ENCODE measurements at regions not wholly inside any gene's neighbourhood (a gene's known extent, or its start where the extent isn't known, plus 50 kb on each side); places are given as distances from the start of the nearest gene placed in this dataset.
"Not testable (repeated sequence)": the region's sequence is repeated elsewhere in the genome, so short reads cannot be mapped to it uniquely, and the experiment has no call there.

DNA sequence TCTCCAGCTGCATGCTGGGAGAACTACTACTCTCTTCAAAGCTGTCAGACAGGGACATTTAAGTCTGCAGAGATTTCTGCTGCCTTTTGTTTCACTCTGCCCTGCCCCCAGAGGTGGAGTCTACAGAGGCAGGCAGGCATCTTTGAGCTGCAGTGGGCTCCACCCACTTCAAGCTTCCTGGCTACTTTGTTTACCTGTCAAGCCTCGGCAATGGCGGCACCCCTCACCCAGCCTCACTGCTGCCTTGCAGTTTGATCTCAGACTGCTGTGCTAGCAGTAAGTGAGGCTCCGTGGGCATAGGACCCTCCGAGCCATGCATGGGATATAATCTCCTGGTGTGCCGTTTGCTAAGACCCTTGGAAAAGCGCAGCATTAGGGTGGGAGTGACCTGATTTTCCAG lies 61.7 kb downstream of the DMRTA1 start:
- not testable (repeated sequence) for H3K27ac ChIP-seq

DNA sequence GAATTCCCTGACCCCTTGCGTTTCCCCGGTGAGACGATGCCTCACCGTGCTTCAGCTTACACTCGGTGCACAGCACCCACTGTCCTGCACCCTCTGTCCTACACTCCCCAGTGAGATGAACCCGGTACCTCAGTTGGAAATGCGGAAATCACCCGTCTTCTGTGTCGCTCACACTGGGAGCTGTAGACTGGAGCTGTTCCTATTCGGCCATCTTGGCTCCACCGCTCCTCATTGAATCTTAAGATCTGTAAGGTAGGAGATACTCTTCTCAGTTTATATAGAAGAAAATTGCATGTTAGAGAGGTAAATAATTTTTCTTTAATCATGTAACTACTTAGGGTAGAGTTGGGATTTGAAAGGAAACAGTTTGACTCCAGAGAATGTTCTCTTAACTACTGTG lies 62.2 kb downstream of the DMRTA1 start:
- TF ChIP-seq, protein P1, sequence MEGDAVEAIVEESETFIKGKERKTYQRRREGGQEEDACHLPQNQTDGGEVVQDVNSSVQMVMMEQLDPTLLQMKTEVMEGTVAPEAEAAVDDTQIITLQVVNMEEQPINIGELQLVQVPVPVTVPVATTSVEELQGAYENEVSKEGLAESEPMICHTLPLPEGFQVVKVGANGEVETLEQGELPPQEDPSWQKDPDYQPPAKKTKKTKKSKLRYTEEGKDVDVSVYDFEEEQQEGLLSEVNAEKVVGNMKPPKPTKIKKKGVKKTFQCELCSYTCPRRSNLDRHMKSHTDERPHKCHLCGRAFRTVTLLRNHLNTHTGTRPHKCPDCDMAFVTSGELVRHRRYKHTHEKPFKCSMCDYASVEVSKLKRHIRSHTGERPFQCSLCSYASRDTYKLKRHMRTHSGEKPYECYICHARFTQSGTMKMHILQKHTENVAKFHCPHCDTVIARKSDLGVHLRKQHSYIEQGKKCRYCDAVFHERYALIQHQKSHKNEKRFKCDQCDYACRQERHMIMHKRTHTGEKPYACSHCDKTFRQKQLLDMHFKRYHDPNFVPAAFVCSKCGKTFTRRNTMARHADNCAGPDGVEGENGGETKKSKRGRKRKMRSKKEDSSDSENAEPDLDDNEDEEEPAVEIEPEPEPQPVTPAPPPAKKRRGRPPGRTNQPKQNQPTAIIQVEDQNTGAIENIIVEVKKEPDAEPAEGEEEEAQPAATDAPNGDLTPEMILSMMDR (conservative IDR thresholded peaks at IDR 0.05) = no peak
- no peak overlapping the region for H3K27ac ChIP-seq

DNA sequence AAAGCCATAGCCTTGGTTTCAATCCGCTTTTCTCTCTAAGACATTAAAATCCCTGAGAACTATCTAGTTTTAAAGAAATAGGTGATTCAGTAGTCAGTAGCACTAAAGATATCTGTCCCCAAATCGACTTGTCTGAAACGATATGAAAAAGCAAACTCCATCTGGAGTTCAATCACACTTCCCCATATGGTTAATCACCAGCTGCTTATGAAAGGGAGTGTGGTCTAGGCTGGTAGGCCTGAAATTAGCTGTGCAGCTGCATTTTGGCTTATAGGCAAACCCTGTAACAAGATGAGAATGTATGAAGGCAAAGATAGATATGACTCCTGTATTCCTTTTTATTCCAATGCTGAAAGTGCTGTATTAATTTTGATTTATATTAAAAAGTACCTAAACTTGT lies 65.9 kb downstream of the DMRTA1 start:
- H3K27ac ChIP-seq = no peak overlapping the region
- TF ChIP-seq, protein P1 (conservative IDR thresholded peaks at IDR 0.05) = no peak

DNA sequence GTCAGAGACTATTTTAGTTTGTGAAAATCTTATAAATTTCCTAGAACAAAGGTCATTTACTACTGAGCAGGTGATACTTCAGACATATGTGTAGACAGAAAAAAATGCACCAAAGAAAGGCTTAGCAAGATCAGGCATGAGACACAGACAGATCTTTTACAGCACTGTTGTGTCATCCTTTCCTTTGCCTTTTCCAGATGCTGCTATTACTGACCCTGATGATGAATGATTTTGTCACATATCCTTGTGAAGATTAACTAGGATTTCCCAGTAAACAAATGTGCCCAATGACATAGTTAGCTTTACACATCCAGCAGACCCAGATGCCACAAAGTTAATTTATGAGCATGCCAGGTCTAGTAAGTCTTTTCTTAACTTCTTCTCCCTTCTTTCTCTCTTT lies 68.2 kb downstream of the DMRTA1 start:
- TF ChIP-seq, protein P1 (conservative IDR thresholded peaks at IDR 0.05) = no peak
- H3K27ac ChIP-seq = no peak overlapping the region

DNA sequence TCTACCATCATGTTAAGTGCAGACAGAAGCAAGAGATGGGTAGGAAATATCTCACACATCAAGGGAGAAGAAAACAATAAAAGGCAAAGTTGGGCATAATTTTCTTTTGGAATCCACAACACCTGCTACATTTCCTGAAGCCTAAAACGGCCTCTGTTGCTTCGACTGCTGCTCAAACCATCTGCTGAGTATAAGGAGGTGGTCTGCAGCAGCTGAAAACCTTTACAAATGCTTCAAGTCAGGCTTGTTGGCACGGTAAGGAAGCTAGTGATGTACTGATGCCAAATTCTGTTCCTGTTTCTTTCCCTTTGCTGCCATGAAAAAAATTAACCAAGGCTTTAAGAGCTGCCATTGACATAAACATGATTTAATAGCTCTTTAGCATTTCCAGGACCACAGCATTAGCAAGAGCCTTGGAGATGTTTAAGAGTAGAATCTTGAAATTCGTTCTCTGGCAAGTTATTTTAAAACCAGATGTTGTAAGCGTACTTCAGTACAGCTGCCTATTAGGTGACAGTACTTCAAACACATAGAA lies 75.6 kb downstream of the DMRTA1 start:
- no peak overlapping the region for H3K27ac ChIP-seq
- TF ChIP-seq, protein P1 (conservative IDR thresholded peaks at IDR 0.05) = no peak

DNA sequence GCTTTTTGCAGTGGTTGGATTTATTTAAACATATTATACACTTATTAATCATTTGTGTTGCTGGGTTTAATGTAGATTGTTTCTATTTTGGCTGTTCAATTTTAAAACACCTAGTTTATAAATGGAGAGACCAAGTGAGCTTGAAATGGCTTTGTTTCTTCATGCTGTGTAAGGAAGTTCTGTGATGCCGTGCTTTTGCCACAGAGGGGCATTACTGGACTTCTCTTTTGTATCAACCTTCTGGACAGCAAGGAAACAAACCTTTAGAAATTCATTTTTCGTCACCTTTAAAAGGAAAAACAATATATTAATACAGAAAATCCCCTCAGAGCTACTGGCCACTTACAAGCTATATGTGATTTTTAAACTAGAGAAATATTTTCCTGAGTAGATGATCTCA lies 81.9 kb downstream of the DMRTA1 start:
- TF ChIP-seq, protein P1 (conservative IDR thresholded peaks at IDR 0.05) = peak; percentile 85
- no peak overlapping the region for H3K27ac ChIP-seq

DNA sequence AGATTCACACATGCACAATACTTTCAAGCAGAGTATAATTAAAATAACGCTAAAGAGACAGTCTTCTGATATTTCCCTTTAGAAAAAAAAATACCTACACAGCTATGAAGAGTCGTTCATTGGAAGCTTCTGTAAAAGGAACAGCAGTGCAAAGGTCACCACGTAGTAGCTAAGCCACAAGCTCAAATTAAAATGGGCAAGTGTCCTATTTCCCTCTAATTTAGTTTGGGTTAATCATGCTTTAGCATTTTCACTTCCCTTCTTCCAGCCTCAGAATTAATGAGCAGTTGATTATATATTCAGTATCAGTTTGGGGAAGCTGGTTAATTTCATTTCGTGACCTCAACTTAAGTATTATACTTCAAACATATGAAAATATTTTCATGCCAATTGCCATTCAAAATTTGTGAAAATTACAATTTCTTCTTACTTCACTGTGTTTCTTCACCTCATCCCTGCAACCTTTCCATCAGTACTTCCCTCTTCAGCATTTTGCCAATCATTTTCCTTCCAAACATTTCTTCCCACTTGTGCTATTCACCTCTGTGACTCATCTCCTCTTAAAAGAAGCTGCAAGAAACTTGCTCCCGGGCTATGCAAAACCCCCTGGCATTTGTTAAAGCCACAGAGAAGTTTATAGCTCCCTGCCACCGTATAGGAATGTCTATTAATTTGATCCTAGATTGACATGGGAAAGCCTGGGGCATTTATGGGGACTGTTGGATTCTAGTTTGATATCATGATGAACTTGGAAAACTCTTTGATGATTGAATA lies 83.0 kb downstream of the DMRTA1 start:
- no peak overlapping the region for H3K27ac ChIP-seq
- TF ChIP-seq, protein P1 (conservative IDR thresholded peaks at IDR 0.05) = no peak

DNA sequence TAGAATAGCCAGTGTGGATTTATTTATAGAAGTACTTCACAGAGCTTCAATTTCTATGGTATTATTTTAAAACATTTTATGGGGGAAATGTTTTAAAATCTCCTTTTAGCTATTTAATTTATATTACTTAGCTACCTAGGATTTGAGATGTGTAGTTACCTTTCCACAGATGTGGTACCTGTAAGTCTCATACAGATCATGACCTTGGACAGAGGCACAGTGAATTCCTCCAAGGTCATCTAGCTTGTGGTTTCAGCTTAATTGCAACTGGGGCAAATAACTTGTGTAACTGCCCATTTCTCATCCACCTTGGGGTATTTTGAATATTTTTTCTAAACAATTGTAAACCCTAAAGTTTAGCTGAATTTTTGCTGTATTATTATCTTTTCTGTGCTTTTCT lies 89.2 kb downstream of the DMRTA1 start:
- TF ChIP-seq, protein P1 (conservative IDR thresholded peaks at IDR 0.05) = no peak
- H3K27ac ChIP-seq = peak overlapping the region; percentile 93
